Activated CD4-positive, alpha-beta T cell treated with anti-CD3 and anti-CD28 coated beads, Interleukin-2, amount 10 ng/mL, durations not matched to agents 7 days and 5 days (primary cell): ENCODE measurements at regions not wholly inside any gene's neighbourhood (a gene's known extent, or its start where the extent isn't known, plus 50 kb on each side); places are given as distances from the start of the nearest gene placed in this dataset.
"Not testable (repeated sequence)": the region's sequence is repeated elsewhere in the genome, so short reads cannot be mapped to it uniquely, and the experiment has no call there.

Experiments
- CTCF ChIA-PET: fragments of 350-600 bp; sonication (Branson Sonifier 250); formaldehyde crosslinking; loops from one replicate; lab custom pipeline; 2021; ENCODE audit warnings: antibody characterized with exemption; lab: Charles Lee
- POLR2A ChIA-PET: fragments of 350-600 bp; sonication (Branson Sonifier 250); formaldehyde crosslinking; loops from one replicate; lab custom pipeline; 2021; ENCODE audit warnings: antibody characterized with exemption; lab: Charles Lee
- DNase-seq: peaks from one replicate; pipeline ENCODE4 v3.0.0-alpha.2; 2020
- H3K27ac Mint-ChIP-seq: one replicate; pipeline ENCODE4 v1.8.0; 2021; ENCODE audit warnings: mild to moderate bottlenecking, moderate library complexity, mixed read lengths
- H3K27me3 Mint-ChIP-seq: one replicate; pipeline ENCODE4 v1.8.0; 2021; ENCODE audit warnings: mixed read lengths
- H3K36me3 Mint-ChIP-seq: one replicate; pipeline ENCODE4 v1.8.0; 2021; ENCODE audit warnings: low read depth, mixed read lengths
- H3K4me1 Mint-ChIP-seq: one replicate; pipeline ENCODE4 v1.8.0; 2021; ENCODE audit warnings: mixed read lengths
- H3K4me3 Mint-ChIP-seq: one replicate; pipeline ENCODE4 v1.8.0; 2021; ENCODE audit warnings: mild to moderate bottlenecking, moderate library complexity, mixed read lengths
- H3K9me3 Mint-ChIP-seq: one replicate; pipeline ENCODE4 v1.8.0; 2021; ENCODE audit warnings: mixed read lengths

- POLR2A ChIA-PET: no interaction called here
- H3K27me3 Mint-ChIP-seq: no peaks in the 10 kb centered on the region
Observed at GRCh38 chr19:22545751-22546150, 88.4 kb upstream of the ZNF492 start.

GRCh38 chr19:22533761-22534160 lies 100.4 kb upstream of the ZNF492 start:
- Mint-ChIP-seq H3K27me3 (no peaks in the 10 kb centered on the region), H3K4me3 (no peak overlapping the region), H3K9me3 (peaks cover 28% of the 10 kb centered on the region), H3K27ac (no peak overlapping the region), H3K36me3 (no peaks in the 10 kb centered on the region), H3K4me1 (no peaks in the 10 kb centered on the region)
- no peak for DNase-seq
- ChIA-PET CTCF (interaction anchor here (0.5 kb wide), 1 partner anchor 584 kb away, joined by 3 read pairs; no protein-coding TSS in a partner anchor), POLR2A (no interaction called here)

More at GRCh38 chr19:22545751-22546150, 88.4 kb upstream of the ZNF492 start:
- Mint-ChIP-seq H3K27ac (no peak overlapping the region), H3K9me3 (peaks cover 54% of the 10 kb centered on the region), H3K4me3 (no peak overlapping the region), H3K4me1 (no peaks in the 10 kb centered on the region), H3K36me3 (no peaks in the 10 kb centered on the region)
- CTCF ChIA-PET: no interaction called here
- DNase-seq: peak; percentile 28

- no peak overlapping the region for H3K27ac Mint-ChIP-seq
- peaks cover 31% of the 10 kb centered on the region for H3K9me3 Mint-ChIP-seq
- POLR2A ChIA-PET: no interaction called here
- CTCF ChIA-PET: no interaction called here
- H3K4me1 Mint-ChIP-seq: no peaks in the 10 kb centered on the region
- H3K36me3 Mint-ChIP-seq: no peaks in the 10 kb centered on the region
- DNase-seq: no peak
- no peaks in the 10 kb centered on the region for H3K27me3 Mint-ChIP-seq
- no peak overlapping the region for H3K4me3 Mint-ChIP-seq
Observed at GRCh38 chr19:22532388-22533300, 101.5 kb upstream of the ZNF492 start.

- ChIA-PET POLR2A (no interaction called here), CTCF (no interaction called here)
- Mint-ChIP-seq H3K4me3 (no peak overlapping the region), H3K27ac (no peak overlapping the region), H3K4me1 (no peaks in the 10 kb centered on the region), H3K27me3 (no peaks in the 10 kb centered on the region), H3K36me3 (no peaks in the 10 kb centered on the region), H3K9me3 (peaks cover 35% of the 10 kb centered on the region)
- no peak for DNase-seq
Observed at GRCh38 chr19:22530042-22530441, 104.1 kb upstream of the ZNF492 start.

- ChIA-PET POLR2A (no interaction called here), CTCF (no interaction called here)
- Mint-ChIP-seq H3K36me3 (no peaks in the 10 kb centered on the region), H3K27ac (no peak overlapping the region), H3K4me3 (no peak overlapping the region), H3K27me3 (no peaks in the 10 kb centered on the region), H3K9me3 (peaks cover 42% of the 10 kb centered on the region), H3K4me1 (no peaks in the 10 kb centered on the region)
- no peak for DNase-seq
Observed at GRCh38 chr19:22528956-22529355, 105.2 kb upstream of the ZNF492 start.

GRCh38 chr19:22527554-22527953 lies 105.4 kb upstream of the ZNF98 start:
- no peak for DNase-seq
- Mint-ChIP-seq H3K9me3 (peaks cover 40% of the 10 kb centered on the region), H3K27ac (no peak overlapping the region), H3K36me3 (no peaks in the 10 kb centered on the region), H3K4me1 (no peaks in the 10 kb centered on the region), H3K4me3 (no peak overlapping the region), H3K27me3 (no peaks in the 10 kb centered on the region)
- CTCF ChIA-PET: no interaction called here
- POLR2A ChIA-PET: no interaction called here

- no peak overlapping the region for H3K27ac Mint-ChIP-seq
- H3K27me3 Mint-ChIP-seq: no peaks in the 10 kb centered on the region
- DNase-seq: no peak
- peaks cover 41% of the 10 kb centered on the region for H3K9me3 Mint-ChIP-seq
- no peak overlapping the region for H3K4me3 Mint-ChIP-seq
- no peaks in the 10 kb centered on the region for H3K4me1 Mint-ChIP-seq
- CTCF ChIA-PET: no interaction called here
- POLR2A ChIA-PET: no interaction called here
- no peaks in the 10 kb centered on the region for H3K36me3 Mint-ChIP-seq
Observed at GRCh38 chr19:22526661-22527272, 104.6 kb upstream of the ZNF98 start.

GRCh38 chr19:22523940-22524339 lies 101.8 kb upstream of the ZNF98 start:
- Mint-ChIP-seq H3K36me3 (no peaks in the 10 kb centered on the region), H3K27me3 (no peaks in the 10 kb centered on the region), H3K4me3 (no peak overlapping the region), H3K27ac (no peak overlapping the region), H3K9me3 (peaks cover 51% of the 10 kb centered on the region), H3K4me1 (no peaks in the 10 kb centered on the region)
- CTCF ChIA-PET: no interaction called here
- no peak for DNase-seq
- POLR2A ChIA-PET: no interaction called here

- CTCF ChIA-PET, H3K4me3 Mint-ChIP-seq, H3K36me3 Mint-ChIP-seq, H3K27me3 Mint-ChIP-seq, POLR2A ChIA-PET, H3K4me1 Mint-ChIP-seq, H3K27ac Mint-ChIP-seq, DNase-seq: not testable (repeated sequence)
- H3K9me3 Mint-ChIP-seq: peaks cover 48% of the 10 kb centered on the region
Observed at GRCh38 chr19:22519562-22519961, 97.4 kb upstream of the ZNF98 start.

- no peak for DNase-seq
- CTCF ChIA-PET: no interaction called here
- Mint-ChIP-seq H3K27me3 (no peaks in the 10 kb centered on the region), H3K4me3 (no peak overlapping the region), H3K27ac (no peak overlapping the region), H3K4me1 (no peaks in the 10 kb centered on the region), H3K36me3 (no peaks in the 10 kb centered on the region), H3K9me3 (peaks cover 44% of the 10 kb centered on the region)
- POLR2A ChIA-PET: no interaction called here
Observed at GRCh38 chr19:22519152-22519551, 97.0 kb upstream of the ZNF98 start.

GRCh38 chr19:22517496-22518411 lies 95.6 kb upstream of the ZNF98 start:
- DNase-seq: no peak
- H3K36me3 Mint-ChIP-seq: no peaks in the 10 kb centered on the region
- H3K9me3 Mint-ChIP-seq: peaks cover 42% of the 10 kb centered on the region
- CTCF ChIA-PET: no interaction called here
- no peaks in the 10 kb centered on the region for H3K27me3 Mint-ChIP-seq
- H3K4me3 Mint-ChIP-seq: no peak overlapping the region
- H3K27ac Mint-ChIP-seq: no peak overlapping the region
- POLR2A ChIA-PET: no interaction called here
- H3K4me1 Mint-ChIP-seq: no peaks in the 10 kb centered on the region

GRCh38 chr19:22515435-22515834 lies 93.3 kb upstream of the ZNF98 start:
- DNase-seq: no peak
- Mint-ChIP-seq H3K9me3 (peaks cover 47% of the 10 kb centered on the region), H3K27me3 (no peaks in the 10 kb centered on the region), H3K4me3 (no peak overlapping the region), H3K4me1 (no peaks in the 10 kb centered on the region), H3K27ac (no peak overlapping the region), H3K36me3 (no peaks in the 10 kb centered on the region)
- CTCF ChIA-PET: no interaction called here
- POLR2A ChIA-PET: no interaction called here

GRCh38 chr19:22503524-22503923 lies 81.4 kb upstream of the ZNF98 start:
- H3K4me3 Mint-ChIP-seq: no peak overlapping the region
- POLR2A ChIA-PET: no interaction called here
- no peaks in the 10 kb centered on the region for H3K27me3 Mint-ChIP-seq
- DNase-seq: no peak
- CTCF ChIA-PET: no interaction called here
- H3K36me3 Mint-ChIP-seq: no peaks in the 10 kb centered on the region
- H3K27ac Mint-ChIP-seq: no peak overlapping the region
- H3K4me1 Mint-ChIP-seq: no peaks in the 10 kb centered on the region
- peaks cover 45% of the 10 kb centered on the region for H3K9me3 Mint-ChIP-seq
